Epidermal melanocyte (primary cell): ENCODE measurements at regions not wholly inside any gene's neighbourhood (a gene's known extent, or its start where the extent isn't known, plus 50 kb on each side); places are given as distances from the start of the nearest gene placed in this dataset.

Experiments
- DNase-seq: peaks from one replicate; pipeline ENCODE4 v3.0.0; 2011; ENCODE audit warnings: low spot score; ENCODE audit not compliant: insufficient read length

GRCh38 chr21:41594268-41594667, 86.3 kb upstream of the TMPRSS2 start:
- DNase-seq: no peak

DNA sequence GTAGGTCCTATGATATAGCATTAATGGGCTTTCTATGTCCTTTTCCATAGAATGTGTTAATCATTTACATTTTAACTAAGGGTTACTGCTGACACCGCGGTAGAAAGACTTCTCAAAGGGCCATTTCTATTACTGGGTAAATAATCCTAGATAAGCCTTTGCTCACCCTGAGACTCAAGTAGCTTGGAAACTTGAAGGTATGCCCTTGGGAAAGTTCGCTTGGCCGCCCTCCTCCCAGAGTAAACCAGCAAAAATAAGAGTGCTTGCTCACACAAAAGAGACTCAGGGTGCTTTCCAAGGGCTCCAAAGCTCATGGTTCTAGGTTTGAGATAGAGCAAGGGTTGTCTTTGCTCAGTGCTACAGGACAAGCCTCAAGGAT, 85.8 kb upstream of the TMPRSS2 start:
- no peak for DNase-seq

- DNase-seq: no peak
Observed at GRCh38 chr21:41593051-41593759, 85.2 kb upstream of the TMPRSS2 start.

DNA sequence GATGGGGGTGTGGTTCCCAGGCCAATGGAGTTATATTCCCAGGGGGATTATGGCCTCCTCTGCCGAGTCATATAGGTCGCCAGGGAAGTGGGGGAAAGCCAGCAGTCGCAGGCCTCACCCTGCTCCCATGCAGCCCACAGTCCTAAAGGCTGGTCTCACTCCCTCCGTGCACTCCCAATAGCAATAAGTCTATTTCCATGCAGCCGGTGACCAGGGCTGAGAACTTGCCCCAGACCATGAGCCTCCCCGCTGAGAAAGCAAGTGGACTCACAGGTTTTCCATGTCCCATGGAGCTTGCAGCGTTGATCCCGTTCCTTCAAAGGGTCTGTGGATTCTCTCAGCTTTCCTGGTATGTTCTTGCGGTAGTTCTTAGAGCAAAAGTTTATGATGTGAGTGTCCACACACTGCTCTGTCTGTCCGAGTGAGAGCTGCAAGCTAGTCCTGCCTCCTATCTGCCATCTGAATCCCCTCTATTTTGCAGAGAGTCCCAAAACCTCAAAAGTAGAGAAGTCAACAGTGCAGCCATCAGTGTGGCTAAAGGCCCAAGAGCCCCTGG, 81.7 kb upstream of the TMPRSS2 start:
- DNase-seq: no peak

- DNase-seq: no peak
Observed at GRCh38 chr21:41589131-41589530, 81.2 kb upstream of the TMPRSS2 start.

DNA sequence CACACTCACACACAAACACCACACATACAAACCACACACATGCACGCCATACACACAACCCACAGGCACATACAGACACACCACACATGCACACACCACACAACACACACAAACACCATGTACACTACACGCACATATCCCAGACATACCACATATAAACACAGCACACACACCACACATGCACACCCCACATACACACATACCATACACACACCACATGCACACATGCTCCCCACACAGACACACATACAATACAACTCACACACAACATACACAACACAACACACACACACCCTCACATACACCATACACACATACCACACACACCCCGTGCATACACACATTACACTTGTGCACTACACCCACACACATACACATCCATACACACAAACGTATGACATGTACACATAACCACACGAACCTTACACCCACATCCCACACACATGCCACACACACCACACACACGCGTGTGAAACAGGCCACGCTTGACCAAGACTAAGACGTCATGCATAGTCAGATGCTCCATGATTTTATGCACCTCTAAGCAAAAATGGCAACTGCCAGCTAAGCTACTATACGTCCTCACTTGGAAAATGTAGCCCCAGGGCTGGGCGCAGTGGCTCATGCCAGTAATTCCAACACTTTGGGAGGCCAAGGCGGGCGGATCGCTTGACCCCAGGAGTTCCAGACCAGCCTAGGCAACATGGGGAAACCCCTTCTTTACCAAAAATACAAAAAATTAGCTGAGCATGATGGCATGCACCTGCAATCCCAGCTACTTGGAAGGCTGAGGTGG, 77.4 kb upstream of the TMPRSS2 start:
- DNase-seq: no peak

GRCh38 chr21:41584603-41585176, 76.7 kb upstream of the TMPRSS2 start:
- no peak for DNase-seq

DNA sequence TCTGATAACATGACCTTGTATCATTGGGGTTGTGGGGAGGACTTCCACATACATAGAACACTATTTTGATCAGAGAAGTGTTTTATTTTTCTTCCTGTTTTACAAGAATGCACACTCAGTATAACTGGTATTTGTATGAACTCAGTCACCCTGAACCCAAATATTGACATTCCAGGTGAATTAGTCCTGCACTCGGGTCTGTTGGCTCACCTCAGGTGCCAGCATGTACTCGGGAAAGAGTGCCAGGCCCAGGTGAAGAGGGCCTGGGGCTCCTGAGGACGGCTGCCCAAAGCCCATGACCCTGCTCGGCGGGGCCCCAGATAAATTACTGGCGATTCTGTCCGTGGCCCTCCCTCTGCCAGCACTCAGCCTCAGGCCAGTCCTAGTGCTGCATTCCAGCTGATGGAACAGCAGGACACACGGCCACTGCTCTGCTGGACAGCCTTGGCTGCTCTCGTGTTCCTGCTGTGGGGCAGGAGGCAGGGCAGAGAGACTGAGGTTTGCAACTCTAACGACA, 75.4 kb upstream of the TMPRSS2 start:
- no peak for DNase-seq

- DNase-seq: no peak
Observed at GRCh38 chr21:41582866-41583265, 74.9 kb upstream of the TMPRSS2 start.

DNA sequence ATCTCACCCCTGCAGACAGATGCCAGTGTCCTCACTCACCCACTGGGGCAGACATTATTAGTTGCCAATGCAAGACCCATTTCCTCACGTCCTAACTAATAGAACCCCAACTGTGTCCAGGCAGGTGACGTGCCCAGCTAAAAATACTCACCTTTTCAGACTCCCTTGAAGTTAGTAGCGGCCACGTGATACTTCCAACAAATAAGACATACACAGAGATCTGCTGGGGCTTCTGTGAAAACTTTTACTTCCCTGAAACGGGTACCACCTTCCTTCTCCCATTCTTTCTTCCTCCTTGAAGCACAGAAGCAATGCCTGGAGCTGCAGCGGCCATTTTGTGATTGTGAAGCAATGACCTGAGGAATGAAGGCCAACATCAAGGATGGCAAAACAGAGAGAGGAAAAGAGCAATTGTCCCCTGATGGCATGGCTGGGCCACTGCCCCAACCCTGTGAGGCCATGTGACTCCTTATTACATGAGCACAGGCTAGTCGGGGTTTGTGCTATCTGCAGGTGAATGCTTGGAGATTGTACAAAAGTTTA, 74.4 kb upstream of the TMPRSS2 start:
- DNase-seq: no peak

DNA sequence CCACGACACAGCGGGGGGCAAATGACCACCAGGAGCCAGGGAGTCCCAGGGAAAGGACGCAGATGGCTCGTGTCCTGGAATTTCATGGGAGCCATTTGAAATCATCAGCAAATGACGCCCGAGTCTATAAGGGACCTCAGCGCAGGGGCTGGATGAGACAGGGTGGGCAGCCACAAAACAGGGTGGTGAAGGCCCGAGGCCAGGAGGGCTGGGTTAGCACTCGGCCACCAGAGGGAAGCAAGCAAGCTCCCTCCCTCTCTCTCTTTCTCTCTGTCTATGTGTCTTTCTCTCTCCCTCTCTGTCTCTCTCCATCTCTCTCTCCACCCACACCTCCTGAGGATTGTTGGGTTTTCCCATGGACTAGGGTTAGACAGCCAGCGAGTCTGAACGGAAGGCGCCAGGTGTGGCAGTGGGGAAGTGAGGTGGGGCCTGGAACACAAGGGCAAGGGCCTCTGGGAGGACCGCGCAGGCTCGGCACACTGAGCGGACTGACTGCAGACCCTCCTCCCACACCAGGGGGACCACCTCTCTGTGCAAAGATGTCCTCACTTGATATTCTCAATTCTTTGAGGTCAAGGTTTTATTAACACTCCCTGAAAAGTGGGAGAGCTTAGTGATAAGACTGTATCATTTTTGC, 73.8 kb upstream of the TMPRSS2 start:
- DNase-seq: no peak

DNA sequence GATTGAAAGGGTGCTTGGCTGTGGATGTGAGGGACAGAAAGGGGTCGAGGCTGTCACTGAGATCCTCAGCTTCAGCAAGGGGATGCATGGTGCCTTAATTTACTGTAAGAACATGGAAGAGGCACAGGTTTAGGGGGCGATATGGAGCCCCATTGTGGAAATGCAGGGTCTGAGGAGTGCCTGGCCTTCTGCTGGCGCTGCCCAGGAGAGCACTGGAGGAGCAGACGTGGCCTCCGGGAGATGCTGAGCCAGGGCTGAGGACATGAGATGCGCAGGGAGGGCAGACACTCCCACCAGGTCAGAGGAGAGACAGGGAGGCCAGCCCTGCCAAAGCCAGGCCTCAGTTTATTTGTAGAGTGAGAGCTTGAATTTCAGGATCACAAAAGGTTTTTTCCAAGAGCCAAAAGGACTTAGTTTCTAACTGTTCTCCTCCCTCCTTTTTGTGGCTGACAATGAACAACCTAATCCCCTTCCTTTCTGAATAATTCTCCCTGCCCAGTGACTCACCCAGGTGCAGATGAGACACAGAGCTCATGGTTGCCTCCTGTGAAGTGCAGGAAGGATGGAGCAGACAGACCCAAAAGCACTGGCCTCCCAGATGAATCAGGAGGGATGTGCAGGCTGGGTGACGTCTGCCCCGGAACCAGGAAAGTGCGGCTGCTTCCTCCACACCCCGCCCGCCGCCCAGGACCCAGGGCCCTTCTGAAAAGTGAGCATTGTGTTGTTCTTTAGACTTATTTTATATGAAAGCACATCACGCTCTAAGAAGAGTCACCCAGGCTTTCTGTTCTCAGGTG, 73.0 kb upstream of the TMPRSS2 start:
- no peak for DNase-seq

DNA sequence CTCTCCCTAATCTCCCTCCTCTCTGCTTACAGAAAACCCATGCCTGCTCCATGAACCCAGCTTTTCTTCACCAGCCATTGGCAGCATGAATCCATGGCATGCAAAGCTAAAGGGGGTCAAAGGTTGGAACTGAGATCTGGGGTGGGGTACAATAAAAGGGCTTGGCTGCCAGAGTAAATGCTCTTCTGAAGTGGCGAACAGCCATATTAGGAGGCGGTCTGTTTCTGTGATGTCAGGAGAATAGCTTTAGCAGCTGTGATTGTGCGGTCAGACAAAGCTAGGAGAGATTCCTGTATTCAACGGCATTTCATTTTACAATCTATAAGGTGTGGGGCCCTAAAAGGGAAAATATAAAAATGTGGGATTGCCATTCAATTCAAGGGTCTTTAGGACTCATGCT, 71.7 kb upstream of the TMPRSS2 start:
- DNase-seq: no peak

DNA sequence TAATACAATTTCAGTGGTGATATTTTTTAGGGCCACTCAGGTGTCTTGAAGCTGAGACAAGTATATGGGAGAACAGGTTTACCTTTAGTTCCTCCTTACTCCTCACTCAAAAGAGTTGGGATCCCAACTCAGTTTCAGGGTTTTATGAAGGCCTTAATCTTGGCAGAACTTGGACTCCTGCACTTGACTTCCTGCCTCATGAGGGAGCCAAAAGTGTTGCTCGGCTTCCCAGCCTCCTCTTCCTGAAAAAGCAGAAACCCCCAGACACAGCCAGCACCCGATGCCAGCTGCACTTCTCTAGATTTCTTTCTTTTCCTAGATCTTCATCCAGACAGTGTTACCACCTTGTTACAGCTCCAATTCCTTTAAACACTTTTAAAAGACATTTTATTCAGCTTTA, 70.8 kb upstream of the TMPRSS2 start:
- DNase-seq: no peak

DNA sequence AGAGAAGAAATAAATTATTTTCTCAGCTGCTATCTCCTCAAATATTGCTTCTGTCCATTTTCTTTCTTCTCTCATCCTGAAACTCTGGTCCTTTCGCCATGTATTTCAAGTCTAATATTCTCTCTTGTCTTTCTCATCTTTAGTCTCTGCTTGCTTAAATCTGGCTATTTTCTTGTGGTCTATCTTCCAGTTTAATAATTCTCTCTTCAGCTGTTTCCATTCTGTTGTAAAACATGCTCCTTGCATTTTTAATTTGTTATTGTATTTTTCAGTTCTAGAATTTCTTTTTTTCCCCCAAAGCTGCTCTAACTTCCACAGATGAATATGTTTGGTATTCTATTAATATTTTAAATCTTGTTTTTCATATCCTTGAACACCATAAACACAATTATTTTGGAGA, 70.1 kb upstream of the TMPRSS2 start:
- no peak for DNase-seq

DNA sequence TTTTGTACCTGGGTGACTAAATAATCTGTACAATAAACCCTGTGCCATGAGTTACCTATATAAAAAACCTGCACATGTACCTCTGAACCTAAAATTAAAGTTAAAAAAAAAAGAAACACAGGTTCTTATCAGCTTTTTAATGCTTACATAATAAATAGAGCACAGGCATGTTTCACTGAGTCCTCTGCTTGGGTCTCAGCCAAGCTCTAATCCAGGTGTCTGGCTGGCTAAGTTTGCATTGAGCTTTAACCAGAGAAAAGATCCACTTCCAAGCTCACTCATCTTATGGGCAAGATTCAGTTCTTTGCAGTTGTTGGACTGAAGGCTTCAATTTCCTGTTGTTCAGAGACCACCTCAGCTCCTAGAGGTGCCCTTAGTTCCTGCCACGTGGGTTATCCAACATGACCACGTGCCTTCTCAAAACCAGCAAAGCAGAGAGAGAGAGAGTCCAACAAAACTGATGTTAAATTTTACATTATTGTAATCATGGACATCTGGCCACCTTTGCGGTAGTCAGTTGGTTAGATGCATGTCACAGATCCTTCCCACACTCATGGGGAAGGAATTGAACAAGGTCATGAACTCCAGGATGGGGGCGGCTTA, 68.2 kb upstream of the TMPRSS2 start:
- no peak for DNase-seq

- no peak for DNase-seq
Observed at GRCh38 chr21:41573902-41574690, 66.1 kb upstream of the TMPRSS2 start.

GRCh38 chr21:41571938-41572510, 64.1 kb upstream of the TMPRSS2 start:
- no peak for DNase-seq

- DNase-seq: no peak
Observed at GRCh38 chr21:41570791-41571355, 62.9 kb upstream of the TMPRSS2 start.
